GM12892 (cell line): ENCODE measurements at regions not wholly inside any gene's neighbourhood (a gene's known extent, or its start where the extent isn't known, plus 50 kb on each side); places are given as distances from the start of the nearest gene placed in this dataset.

Source experiments
- POLR2A ChIP-seq: IDR thresholded peaks from 2 replicates; pipeline ENCODE4 v1.6.1; 2011; ENCODE audit warnings: low read depth, low read length, control low read depth
- POLR2AphosphoS5 ChIP-seq: IDR thresholded peaks from 2 replicates; pipeline ENCODE4 v1.6.1; 2011; ENCODE audit warnings: low read depth, low read length, control low read depth

DNA sequence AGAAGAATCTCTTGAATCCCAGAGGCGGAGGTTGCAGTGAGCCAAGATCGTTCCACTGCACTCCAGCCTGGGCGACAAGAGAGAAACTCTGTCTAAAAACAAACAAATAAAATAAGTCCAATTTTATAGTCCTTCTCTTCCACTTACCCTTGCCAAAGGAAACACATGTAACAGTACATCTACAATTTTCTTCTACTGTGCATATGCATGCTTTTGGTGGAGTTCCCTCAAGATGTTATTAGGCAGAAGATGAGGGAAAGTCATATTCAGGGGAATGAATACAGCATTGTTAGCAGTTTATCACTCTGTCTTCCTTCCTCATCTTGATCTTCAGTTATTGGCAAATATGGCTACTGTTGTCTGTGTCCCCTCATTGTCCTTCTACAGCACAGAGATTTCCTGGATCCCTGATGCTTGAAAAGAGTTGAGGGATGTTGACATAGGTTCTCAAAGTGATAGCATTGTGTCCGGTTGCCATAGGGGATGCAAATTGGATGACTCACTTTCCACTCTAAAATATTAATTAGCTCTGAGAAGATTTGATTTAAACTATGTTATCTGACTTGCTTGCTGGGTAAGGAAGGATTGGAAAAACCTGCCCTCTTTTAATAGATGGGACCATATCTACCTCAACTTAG lies 1173.6 kb downstream of the KCNT2 start:
- TF ChIP-seq POLR2AphosphoS5 = no peak
- TF ChIP-seq POLR2A = no peak
